OCI-LY3 (cell line): ENCODE measurements at regions not wholly inside any gene's neighbourhood (a gene's known extent, or its start where the extent isn't known, plus 50 kb on each side); places are given as distances from the start of the nearest gene placed in this dataset.

Source experiments
- CTCF ChIP-seq: fragments of 200-600, 300-600 bp; sonication (generic); IDR thresholded peaks from 2 replicates; pipeline ENCODE4 v1.5.1; 2014; ENCODE audit warnings: antibody characterized with exemption, low read length, low read depth
- EZH2phosphoT487 ChIP-seq: fragments of 200-600 bp; shearing (Covaris generic); IDR thresholded peaks from 2 replicates; pipeline ENCODE4 v1.6.1; 2018; ENCODE audit warnings: antibody characterized with exemption, mixed run types, low read depth

GRCh38 chr20:60167812-60168211 lies 209.6 kb downstream of the CDH26 start:
- TF ChIP-seq CTCF (no peak), EZH2phosphoT487 (no peak)
